ENCODE measurements at regions not wholly inside any gene's neighbourhood (a gene's known extent, or its start where the extent isn't known, plus 50 kb on each side); places are given as distances from the start of the nearest gene placed in this dataset.
"Not testable (repeated sequence)": the region's sequence is repeated elsewhere in the genome, so short reads cannot be mapped to it uniquely, and the experiment has no call there.

- no peaks in the 10 kb centered on the region for H3K4me1 ChIP-seq (ENCODE audit: insufficient read depth, low read length)
- 89% methylated on average over 3 of the region's 3 CpGs for WGBS
- H3K4me3 ChIP-seq (ENCODE audit: low read length), result no peak overlapping the region
- H3K9me3 ChIP-seq (ENCODE audit: insufficient read depth, low read depth, low read length), result no peaks in the 10 kb centered on the region
- H3K27ac ChIP-seq (ENCODE audit: low read depth, low read length), result no peak overlapping the region
- H3K36me3 ChIP-seq (ENCODE audit: insufficient read depth, low read length), result no peaks in the 10 kb centered on the region
- no peaks in the 10 kb centered on the region for H3K27me3 ChIP-seq (ENCODE audit: insufficient read depth, low read length)
- no peak overlapping the region for H3K9ac ChIP-seq (ENCODE audit: low read depth, low read length)
Observed at GRCh38 chr3:101998256-101998926, 149.1 kb downstream of the NFKBIZ start.

- no peaks in the 10 kb centered on the region for H3K9me3 ChIP-seq (ENCODE audit: insufficient read depth, low read depth, low read length)
- no peaks in the 10 kb centered on the region for H3K4me1 ChIP-seq (ENCODE audit: insufficient read depth, low read length)
- H3K4me3 ChIP-seq (ENCODE audit: low read length), result no peak overlapping the region
- H3K9ac ChIP-seq (ENCODE audit: low read depth, low read length), result no peak overlapping the region
- 91% methylated on average over 3 of the region's 3 CpGs for WGBS
- H3K27me3 ChIP-seq (ENCODE audit: insufficient read depth, low read length), result no peaks in the 10 kb centered on the region
- no peaks in the 10 kb centered on the region for H3K36me3 ChIP-seq (ENCODE audit: insufficient read depth, low read length)
- H3K27ac ChIP-seq (ENCODE audit: low read depth, low read length), result no peak overlapping the region
Observed at GRCh38 chr3:101999177-101999779, 150.0 kb downstream of the NFKBIZ start.

DNA sequence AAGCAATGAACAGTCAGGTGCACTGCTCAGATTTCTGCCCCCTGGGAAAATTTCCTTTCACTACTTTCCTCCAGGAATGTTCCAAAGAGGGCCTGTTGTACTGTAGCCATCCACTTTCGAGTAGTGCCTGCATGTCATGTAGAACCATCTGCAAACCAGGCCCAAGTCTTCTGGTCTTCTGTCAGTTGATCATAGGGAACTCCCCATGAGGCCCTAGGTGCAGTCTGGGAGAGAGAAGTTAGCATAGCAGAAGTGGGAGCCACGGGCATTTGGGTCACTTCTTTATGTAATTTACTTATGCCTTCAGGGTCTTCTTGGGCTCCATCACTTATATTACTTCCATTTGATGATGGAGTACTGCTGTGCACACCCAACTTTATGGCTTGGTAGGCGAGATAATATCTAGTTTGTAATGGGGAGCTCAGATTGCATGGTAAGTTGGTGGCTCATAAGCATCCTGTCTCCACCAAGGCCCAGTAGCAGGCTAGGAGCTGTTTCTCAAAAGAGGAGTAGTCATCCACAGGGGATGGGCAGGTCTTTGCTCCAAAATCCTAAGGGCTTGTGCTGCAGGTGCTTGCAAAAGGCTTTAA lies 151.4 kb downstream of the NFKBIZ start:
- H3K4me1 ChIP-seq (ENCODE audit: insufficient read depth, low read length), result no peaks in the 10 kb centered on the region
- H3K9ac ChIP-seq (ENCODE audit: low read depth, low read length), result no peak overlapping the region
- 86% methylated on average over 3 of the region's 3 CpGs for WGBS
- no peaks in the 10 kb centered on the region for H3K27me3 ChIP-seq (ENCODE audit: insufficient read depth, low read length)
- no peak overlapping the region for H3K27ac ChIP-seq (ENCODE audit: low read depth, low read length)
- H3K36me3 ChIP-seq (ENCODE audit: insufficient read depth, low read length), result no peaks in the 10 kb centered on the region
- H3K4me3 ChIP-seq (ENCODE audit: low read length), result no peak overlapping the region
- H3K9me3 ChIP-seq (ENCODE audit: insufficient read depth, low read depth, low read length), result no peaks in the 10 kb centered on the region

GRCh38 chr3:102002056-102002455 lies 152.7 kb downstream of the NFKBIZ start:
- H3K9me3 ChIP-seq (ENCODE audit: insufficient read depth, low read depth, low read length), result peaks cover 1% of the 10 kb centered on the region; the same call in 1 of the 2 replicates
- no peak overlapping the region for H3K9ac ChIP-seq (ENCODE audit: low read depth, low read length)
- H3K4me1 ChIP-seq (ENCODE audit: insufficient read depth, low read length), result no peaks in the 10 kb centered on the region
- H3K27ac ChIP-seq (ENCODE audit: low read depth, low read length), result no peak overlapping the region
- no peaks in the 10 kb centered on the region for H3K27me3 ChIP-seq (ENCODE audit: insufficient read depth, low read length)
- no peak overlapping the region for H3K4me3 ChIP-seq (ENCODE audit: low read length)
- WGBS, result 97% methylated on average over 1 of the region's 1 CpG
- H3K36me3 ChIP-seq (ENCODE audit: insufficient read depth, low read length), result no peaks in the 10 kb centered on the region

- no peaks in the 10 kb centered on the region for H3K4me1 ChIP-seq (ENCODE audit: insufficient read depth, low read length)
- H3K9me3 ChIP-seq (ENCODE audit: insufficient read depth, low read depth, low read length), result peaks cover 12% of the 10 kb centered on the region; the same call in 1 of the 2 replicates
- H3K36me3 ChIP-seq (ENCODE audit: insufficient read depth, low read length), result no peaks in the 10 kb centered on the region
- no peak overlapping the region for H3K27ac ChIP-seq (ENCODE audit: low read depth, low read length)
- WGBS, result 89% methylated on average over 1 of the region's 2 CpGs
- H3K4me3 ChIP-seq (ENCODE audit: low read length), result no peak overlapping the region
- no peaks in the 10 kb centered on the region for H3K27me3 ChIP-seq (ENCODE audit: insufficient read depth, low read length)
- H3K9ac ChIP-seq (ENCODE audit: low read depth, low read length), result no peak overlapping the region
Observed at GRCh38 chr3:102004561-102004960, 155.2 kb downstream of the NFKBIZ start.

- no peak overlapping the region for H3K27ac ChIP-seq (ENCODE audit: low read depth, low read length)
- peaks cover 12% of the 10 kb centered on the region; the same call in 1 of the 2 replicates for H3K9me3 ChIP-seq (ENCODE audit: insufficient read depth, low read depth, low read length)
- H3K4me3 ChIP-seq (ENCODE audit: low read length), result no peak overlapping the region
- H3K36me3 ChIP-seq (ENCODE audit: insufficient read depth, low read length), result no peaks in the 10 kb centered on the region
- no peaks in the 10 kb centered on the region for H3K4me1 ChIP-seq (ENCODE audit: insufficient read depth, low read length)
- H3K9ac ChIP-seq (ENCODE audit: low read depth, low read length), result no peak overlapping the region
- H3K27me3 ChIP-seq (ENCODE audit: insufficient read depth, low read length), result no peaks in the 10 kb centered on the region
Observed at GRCh38 chr3:102005551-102005950, 156.2 kb downstream of the NFKBIZ start.

GRCh38 chr3:102006812-102007485 lies 157.6 kb downstream of the NFKBIZ start:
- peaks cover 12% of the 10 kb centered on the region; the same call in 1 of the 2 replicates for H3K9me3 ChIP-seq (ENCODE audit: insufficient read depth, low read depth, low read length)
- no peak overlapping the region for H3K27ac ChIP-seq (ENCODE audit: low read depth, low read length)
- H3K27me3 ChIP-seq (ENCODE audit: insufficient read depth, low read length), result no peaks in the 10 kb centered on the region
- WGBS, result 94% methylated on average over 1 of the region's 1 CpG
- H3K36me3 ChIP-seq (ENCODE audit: insufficient read depth, low read length), result no peaks in the 10 kb centered on the region
- no peak overlapping the region for H3K9ac ChIP-seq (ENCODE audit: low read depth, low read length)
- H3K4me1 ChIP-seq (ENCODE audit: insufficient read depth, low read length), result no peaks in the 10 kb centered on the region
- no peak overlapping the region for H3K4me3 ChIP-seq (ENCODE audit: low read length)

- H3K27ac ChIP-seq (ENCODE audit: low read depth, low read length); H3K9ac ChIP-seq (ENCODE audit: low read depth, low read length); H3K4me3 ChIP-seq (ENCODE audit: low read length): not testable (repeated sequence)
Observed at GRCh38 chr3:102008436-102008835, 159.1 kb downstream of the NFKBIZ start.

GRCh38 chr3:102016417-102016816 lies 167.1 kb downstream of the NFKBIZ start:
- no peak overlapping the region for H3K9ac ChIP-seq (ENCODE audit: low read depth, low read length)
- no peak overlapping the region for H3K4me3 ChIP-seq (ENCODE audit: low read length)
- no peaks in the 10 kb centered on the region for H3K27me3 ChIP-seq (ENCODE audit: insufficient read depth, low read length)
- H3K27ac ChIP-seq (ENCODE audit: low read depth, low read length), result no peak overlapping the region
- H3K9me3 ChIP-seq (ENCODE audit: insufficient read depth, low read depth, low read length), result no peaks in the 10 kb centered on the region
- no peaks in the 10 kb centered on the region for H3K36me3 ChIP-seq (ENCODE audit: insufficient read depth, low read length)
- no peaks in the 10 kb centered on the region for H3K4me1 ChIP-seq (ENCODE audit: insufficient read depth, low read length)
- 40% methylated on average over 1 of the region's 1 CpG for WGBS

More at GRCh38 chr3:102008436-102008835, 159.1 kb downstream of the NFKBIZ start:
- WGBS, result 91% methylated on average over 11 of the region's 11 CpGs
- not testable (repeated sequence) for H3K27me3 ChIP-seq (ENCODE audit: insufficient read depth, low read length); H3K4me1 ChIP-seq (ENCODE audit: insufficient read depth, low read length); H3K36me3 ChIP-seq (ENCODE audit: insufficient read depth, low read length)
- H3K9me3 ChIP-seq (ENCODE audit: insufficient read depth, low read depth, low read length), result peaks cover 12% of the 10 kb centered on the region; the same call in 1 of the 2 replicates

DNA sequence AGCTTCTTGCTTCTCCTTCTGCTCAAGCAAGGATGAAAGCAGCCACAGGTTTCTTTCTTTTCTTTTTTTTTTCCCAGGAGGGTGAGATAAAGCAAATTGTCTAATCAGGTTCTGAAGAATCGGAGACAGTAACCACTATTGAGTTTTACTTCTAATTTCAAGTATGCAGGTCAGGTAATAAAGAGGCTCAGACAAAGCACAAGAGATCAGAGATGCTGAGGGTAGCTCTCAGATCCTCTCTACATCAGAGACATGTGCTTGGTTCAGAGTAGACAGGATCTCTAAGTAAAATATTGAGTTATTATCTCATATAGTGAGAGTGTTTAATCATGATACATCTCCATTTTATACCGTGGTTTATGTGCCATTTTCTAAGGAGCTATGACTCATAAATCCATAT lies 168.5 kb downstream of the NFKBIZ start:
- Histone ChIP-seq H3K27me3 (ENCODE audit: insufficient read depth, low read length) (no peaks in the 10 kb centered on the region), H3K4me3 (ENCODE audit: low read length) (no peak overlapping the region), H3K9ac (ENCODE audit: low read depth, low read length) (no peak overlapping the region), H3K4me1 (ENCODE audit: insufficient read depth, low read length) (no peaks in the 10 kb centered on the region), H3K9me3 (ENCODE audit: insufficient read depth, low read depth, low read length) (no peaks in the 10 kb centered on the region), H3K36me3 (ENCODE audit: insufficient read depth, low read length) (no peaks in the 10 kb centered on the region), H3K27ac (ENCODE audit: low read depth, low read length) (no peak overlapping the region)
- WGBS, result no CpG with 5 or more reads among the region's 2 CpGs

GRCh38 chr3:102018551-102018950 lies 169.2 kb downstream of the NFKBIZ start:
- Histone ChIP-seq H3K9me3 (ENCODE audit: insufficient read depth, low read depth, low read length) (no peaks in the 10 kb centered on the region), H3K27ac (ENCODE audit: low read depth, low read length) (no peak overlapping the region), H3K36me3 (ENCODE audit: insufficient read depth, low read length) (no peaks in the 10 kb centered on the region), H3K4me1 (ENCODE audit: insufficient read depth, low read length) (no peaks in the 10 kb centered on the region), H3K9ac (ENCODE audit: low read depth, low read length) (no peak overlapping the region), H3K4me3 (ENCODE audit: low read length) (no peak overlapping the region), H3K27me3 (ENCODE audit: insufficient read depth, low read length) (no peaks in the 10 kb centered on the region)
- WGBS, result 94% methylated on average over 6 of the region's 7 CpGs
